Stimulated activated memory B cell treated with anti-CD40 and anti-IgM and Interleukin-4, amounts not matched to agents 10 μg/mL and 1 μg/mL and 100 μg/mL, for 72 hours (primary cell): ENCODE measurements at regions not wholly inside any gene's neighbourhood (a gene's known extent, or its start where the extent isn't known, plus 50 kb on each side); places are given as distances from the start of the nearest gene placed in this dataset.
"Not testable (repeated sequence)": the region's sequence is repeated elsewhere in the genome, so short reads cannot be mapped to it uniquely, and the experiment has no call there.

Experiments
- ATAC-seq: fragments of 150-1000 bp; cut with Tn5 transposase; 2 replicates; pipeline ENCODE4 v1.10.0; 2021
- H3K27ac Mint-ChIP-seq: one replicate; pipeline ENCODE4 v1.8.0; 2022; ENCODE audit warnings: mild to moderate bottlenecking, mixed read lengths
- H3K27me3 Mint-ChIP-seq: one replicate; pipeline ENCODE4 v1.8.0; 2022; ENCODE audit warnings: mixed read lengths
- H3K36me3 Mint-ChIP-seq: one replicate; pipeline ENCODE4 v1.8.0; 2022; ENCODE audit warnings: mixed read lengths
- H3K4me1 Mint-ChIP-seq: one replicate; pipeline ENCODE4 v1.8.0; 2022; ENCODE audit warnings: mixed read lengths
- H3K4me3 Mint-ChIP-seq: one replicate; pipeline ENCODE4 v1.8.0; 2022; ENCODE audit warnings: mild to moderate bottlenecking, moderate library complexity, mixed read lengths
- H3K9me3 Mint-ChIP-seq: one replicate; pipeline ENCODE4 v1.8.0; 2022; ENCODE audit warnings: mixed read lengths

DNA sequence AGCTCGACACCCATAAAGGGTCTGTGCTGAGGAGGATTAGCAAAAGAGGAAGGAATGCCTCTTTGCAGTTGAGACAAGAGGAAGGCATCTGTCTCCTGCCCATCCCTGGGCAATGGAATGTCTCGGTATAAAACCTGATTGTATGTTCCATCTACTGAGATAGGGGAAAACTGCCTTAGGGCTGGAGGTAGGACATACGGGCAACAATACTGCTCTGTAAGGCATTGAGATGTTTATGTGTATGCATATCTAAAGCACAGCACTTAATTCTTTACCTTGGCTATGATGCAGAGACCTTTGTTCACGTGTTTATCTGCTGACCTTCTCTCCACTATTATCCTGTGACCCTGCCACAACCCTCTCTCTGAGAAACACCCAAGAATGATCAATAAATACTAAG is 210.7 kb downstream of the POTED start:
- not testable (repeated sequence) for H3K36me3 Mint-ChIP-seq, H3K27ac Mint-ChIP-seq, ATAC-seq, H3K9me3 Mint-ChIP-seq, H3K4me3 Mint-ChIP-seq, H3K4me1 Mint-ChIP-seq, H3K27me3 Mint-ChIP-seq

DNA sequence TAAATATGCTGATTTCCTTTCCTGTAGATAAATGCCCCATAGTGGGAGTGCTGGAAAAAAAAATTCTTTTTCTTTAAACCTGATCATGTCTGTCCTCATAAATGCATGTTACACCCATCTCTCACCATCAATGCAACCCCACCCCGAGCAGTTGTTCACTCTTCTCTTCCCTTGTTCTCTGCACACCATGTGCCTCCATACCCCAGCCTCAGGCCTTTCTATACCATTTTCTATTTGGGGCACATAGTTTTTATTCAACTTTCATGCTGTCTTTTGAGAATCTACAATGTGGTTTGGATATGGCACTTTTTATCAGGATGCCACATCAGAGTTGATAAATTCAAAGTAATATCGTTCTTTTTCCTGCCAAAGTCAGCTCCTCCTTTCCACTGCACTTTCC is 202.6 kb downstream of the POTED start:
- H3K4me1 Mint-ChIP-seq, H3K27ac Mint-ChIP-seq, H3K27me3 Mint-ChIP-seq, H3K4me3 Mint-ChIP-seq, ATAC-seq, H3K9me3 Mint-ChIP-seq, H3K36me3 Mint-ChIP-seq: not testable (repeated sequence)

DNA sequence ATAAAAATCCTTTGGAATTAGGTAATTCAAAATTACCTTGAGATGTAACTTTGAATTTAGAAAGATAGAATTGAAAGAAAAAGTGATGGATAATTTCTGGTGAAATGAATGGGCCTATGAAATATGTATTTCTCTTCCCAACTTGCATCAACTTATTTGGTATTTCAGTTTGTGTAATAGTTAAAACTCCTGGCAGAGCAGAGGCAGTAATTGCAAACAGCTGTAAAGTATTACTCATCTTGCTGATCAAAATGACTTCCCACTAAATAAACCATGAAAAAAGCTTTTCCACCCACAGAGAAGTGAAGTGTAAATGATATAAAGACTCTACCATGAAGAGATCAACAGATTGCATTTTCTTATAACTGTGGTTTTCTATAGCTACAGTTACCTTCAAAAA is 201.0 kb downstream of the POTED start:
- not testable (repeated sequence) for H3K27me3 Mint-ChIP-seq, H3K4me1 Mint-ChIP-seq, ATAC-seq, H3K27ac Mint-ChIP-seq, H3K4me3 Mint-ChIP-seq, H3K36me3 Mint-ChIP-seq, H3K9me3 Mint-ChIP-seq

DNA sequence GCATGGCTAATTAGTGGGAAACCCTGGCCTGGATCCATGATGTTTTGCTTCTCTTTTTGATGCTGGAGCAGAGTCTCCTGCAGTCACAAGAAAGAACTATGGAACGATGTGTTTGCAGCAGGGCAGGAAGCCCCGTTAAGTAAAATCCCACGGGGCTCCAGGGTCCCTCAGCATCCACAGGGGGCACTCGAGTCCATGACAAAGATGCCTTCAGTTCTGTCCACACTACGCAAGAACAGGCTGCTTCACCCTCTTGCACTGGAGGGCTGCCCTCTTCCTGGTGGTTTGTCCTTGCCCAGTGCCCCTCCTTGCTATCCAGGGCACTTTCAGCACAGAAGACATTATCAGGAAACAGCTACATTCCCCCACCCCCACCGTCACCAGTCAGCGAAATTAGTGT is 196.9 kb downstream of the POTED start:
- H3K9me3 Mint-ChIP-seq, H3K27me3 Mint-ChIP-seq, H3K4me3 Mint-ChIP-seq, H3K27ac Mint-ChIP-seq, ATAC-seq, H3K4me1 Mint-ChIP-seq, H3K36me3 Mint-ChIP-seq: not testable (repeated sequence)

DNA sequence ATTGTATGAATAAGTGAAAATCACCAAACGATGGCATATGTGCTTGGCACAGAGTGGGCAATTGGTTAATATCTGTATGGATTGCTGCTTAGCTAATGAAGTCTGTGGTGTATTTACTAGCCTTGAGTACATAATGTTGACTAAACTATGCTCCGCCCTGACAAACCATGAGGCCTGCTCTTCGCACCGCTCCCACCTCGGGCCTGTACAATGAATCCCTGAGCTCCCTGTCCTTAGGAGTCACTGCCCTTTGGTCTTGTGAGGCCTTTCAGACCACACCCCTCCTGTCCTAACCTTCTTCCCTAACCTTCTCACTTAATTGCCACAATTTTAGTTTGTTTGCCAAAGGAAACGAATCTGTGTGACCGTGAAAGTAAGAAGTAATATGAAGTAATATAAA is 193.2 kb downstream of the POTED start:
- not testable (repeated sequence) for H3K27ac Mint-ChIP-seq, H3K4me1 Mint-ChIP-seq, ATAC-seq, H3K27me3 Mint-ChIP-seq, H3K4me3 Mint-ChIP-seq, H3K36me3 Mint-ChIP-seq, H3K9me3 Mint-ChIP-seq
